ENCODE measurements at regions not wholly inside any gene's neighbourhood (a gene's known extent, or its start where the extent isn't known, plus 50 kb on each side); places are given as distances from the start of the nearest gene placed in this dataset.
A peak's percentile ranks its signal among the peaks of the same experiment; 100 is the strongest.

- no peak for DNase-seq (ENCODE audit: low read depth)
These were observed 89.8 kb downstream of the MRPL32 start for GRCh38 chr7:43022008-43022407.

GRCh38 chr7:43033369-43033768 is 79.1 kb upstream of the HECW1 start:
- no peak for TF ChIP-seq CTCF (IDR thresholded peaks at IDR 0.05; ENCODE audit: low read length, missing control alignments)
- DNase-seq (ENCODE audit: low read depth), result no peak
- no peak overlapping the region for H3K4me3 ChIP-seq (replicated peaks; ENCODE audit: low read depth, low read length)

More at GRCh38 chr7:43022008-43022407, 89.8 kb downstream of the MRPL32 start:
- TF ChIP-seq CTCF (IDR thresholded peaks at IDR 0.05; ENCODE audit: low read length, missing control alignments), result no peak
- no peak overlapping the region for H3K4me3 ChIP-seq (replicated peaks; ENCODE audit: low read depth, low read length)

DNA sequence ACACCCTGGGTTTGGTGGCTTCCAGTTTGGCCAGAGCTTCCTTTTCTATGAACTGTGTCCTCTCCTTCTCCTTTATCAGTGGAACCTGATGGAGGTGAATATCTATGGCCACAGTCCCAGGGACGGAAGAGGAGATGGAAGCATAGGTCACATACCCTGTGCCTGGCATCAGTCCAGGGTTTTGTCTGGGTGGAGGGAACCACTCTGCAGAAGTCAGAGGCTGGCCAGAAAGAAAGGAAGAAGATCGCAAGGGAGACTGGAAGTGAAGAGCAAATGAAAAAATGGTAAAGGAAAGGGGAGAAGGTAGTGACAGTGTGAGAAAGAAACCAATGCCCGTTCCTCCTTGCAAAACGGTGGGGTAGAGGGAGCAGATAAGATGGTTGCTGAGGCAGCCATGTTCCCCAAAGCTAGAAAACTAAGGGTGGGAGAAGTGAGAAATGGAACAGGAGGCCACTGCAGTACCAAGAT is 77.9 kb upstream of the HECW1 start:
- no peak for TF ChIP-seq CTCF (IDR thresholded peaks at IDR 0.05; ENCODE audit: low read length, missing control alignments)
- no peak for DNase-seq (ENCODE audit: low read depth)
- no peak overlapping the region for H3K4me3 ChIP-seq (replicated peaks; ENCODE audit: low read depth, low read length)

GRCh38 chr7:43037531-43037930 is 74.9 kb upstream of the HECW1 start:
- no peak overlapping the region for H3K4me3 ChIP-seq (replicated peaks; ENCODE audit: low read depth, low read length)
- no peak for TF ChIP-seq CTCF (IDR thresholded peaks at IDR 0.05; ENCODE audit: low read length, missing control alignments)
- no peak for DNase-seq (ENCODE audit: low read depth)

DNA sequence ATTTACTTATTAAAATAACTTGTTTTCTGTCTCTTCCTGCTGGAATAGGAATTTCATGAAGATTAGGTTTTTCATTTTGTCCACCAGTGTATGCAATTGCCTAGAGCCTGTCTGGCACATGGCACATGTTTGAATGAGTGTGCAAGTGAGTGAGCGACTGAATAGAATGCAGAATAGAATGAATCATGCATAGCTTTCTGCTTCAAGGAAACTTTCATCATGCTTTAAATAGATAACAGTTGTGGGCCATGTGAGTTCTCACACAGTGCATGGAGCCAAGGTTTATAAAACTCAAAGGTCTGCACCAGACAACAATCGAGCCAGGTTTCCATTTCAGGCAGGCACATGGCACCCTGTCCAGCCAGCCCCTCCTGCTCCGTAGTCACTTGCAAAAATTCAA is 74.2 kb upstream of the HECW1 start:
- no peak overlapping the region for H3K4me3 ChIP-seq (replicated peaks; ENCODE audit: low read depth, low read length)
- no peak for TF ChIP-seq CTCF (IDR thresholded peaks at IDR 0.05; ENCODE audit: low read length, missing control alignments)
- DNase-seq (ENCODE audit: low read depth), result peak; percentile 91

- no peak overlapping the region for H3K4me3 ChIP-seq (replicated peaks; ENCODE audit: low read depth, low read length)
- DNase-seq (ENCODE audit: low read depth), result no peak
- TF ChIP-seq CTCF (IDR thresholded peaks at IDR 0.05; ENCODE audit: low read length, missing control alignments), result no peak
These were observed 73.1 kb upstream of the HECW1 start for GRCh38 chr7:43039346-43039745.

DNA sequence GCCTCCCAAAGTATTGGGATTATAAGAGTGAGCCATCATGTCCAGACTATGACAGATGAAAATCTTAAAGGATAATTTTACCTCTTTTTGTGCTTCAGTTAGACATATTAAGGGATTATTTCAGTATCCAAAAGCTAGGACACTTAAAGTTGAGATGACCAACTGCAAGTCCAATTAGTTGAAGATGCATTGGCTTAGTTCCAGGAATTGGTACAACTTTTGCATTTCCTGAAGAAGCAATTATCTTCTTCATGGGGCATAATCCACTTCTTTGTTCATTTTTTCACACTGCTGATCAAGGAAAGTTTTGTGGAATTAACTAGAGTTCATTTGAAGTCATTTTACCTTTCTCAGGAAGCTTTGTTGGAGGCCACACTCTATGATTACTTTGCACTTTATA is 72.0 kb upstream of the HECW1 start:
- TF ChIP-seq CTCF (IDR thresholded peaks at IDR 0.05; ENCODE audit: low read length, missing control alignments), result no peak

More for the DNA sequence above, 72.0 kb upstream of the HECW1 start:
- H3K4me3 ChIP-seq (replicated peaks; ENCODE audit: low read depth, low read length), result no peak overlapping the region
- DNase-seq (ENCODE audit: low read depth), result no peak

Measured in fibroblast of pulmonary artery (primary cell).